ENCODE measurements at regions not wholly inside any gene's neighbourhood (a gene's known extent, or its start where the extent isn't known, plus 50 kb on each side); places are given as distances from the start of the nearest gene placed in this dataset.

- no peak for TF ChIP-seq CTCF (conservative IDR thresholded peaks at IDR 0.05 in 1 of 2, IDR thresholded peaks at IDR 0.05 in 1 of 2; ENCODE audit: extremely low read depth in 1 of 2, insufficient read depth in 1 of 2, low read depth in 1 of 2, low read length in 2 of 2)
- TF ChIP-seq EZH2 (IDR thresholded peaks at IDR 0.05; ENCODE audit: borderline replicate concordance, low read length) = no peak
Observed at GRCh38 chr2:217125014-217125413, 265.1 kb upstream of the TNP1 start.
